GM21723 (cell line): ENCODE measurements at regions not wholly inside any gene's neighbourhood (a gene's known extent, or its start where the extent isn't known, plus 50 kb on each side); places are given as distances from the start of the nearest gene placed in this dataset.

Source experiments
- ATAC-seq: cut with Tn5 transposase; IDR thresholded peaks from one replicate; pipeline ENCODE4 v1.9.1; 2021; ENCODE audit warnings: mild to moderate bottlenecking, moderate library complexity; ENCODE audit not compliant: unreplicated experiment

DNA sequence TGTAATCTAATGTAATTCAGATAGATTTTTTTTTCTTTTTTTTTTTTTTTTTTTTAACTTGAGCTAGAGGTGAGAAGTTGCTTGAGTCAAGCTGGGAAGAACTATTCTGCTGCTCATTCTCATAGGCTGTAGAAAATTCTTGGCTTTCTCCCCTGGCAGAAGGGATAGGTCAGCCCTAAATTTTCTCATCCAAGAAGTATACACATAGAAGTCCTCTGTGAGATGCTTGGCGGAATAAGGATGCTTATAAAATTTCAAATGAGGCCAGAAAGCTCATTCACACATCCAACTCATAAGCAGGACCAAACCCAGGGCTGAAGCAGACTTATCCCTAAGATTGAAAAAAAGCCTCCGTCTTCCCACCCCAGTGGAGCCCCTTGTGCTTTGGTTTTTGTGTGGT is 572.5 kb downstream of the SQOR start:
- ATAC-seq: no peak

GRCh38 chr15:46213551-46213950 is 578.7 kb downstream of the SQOR start:
- no peak for ATAC-seq

GRCh38 chr15:46222826-46223225 is 588.0 kb downstream of the SQOR start:
- ATAC-seq: no peak

GRCh38 chr15:46229263-46229662 is 594.4 kb downstream of the SQOR start:
- no peak for ATAC-seq

- no peak for ATAC-seq
Measured at GRCh38 chr15:46231786-46232185, 597.0 kb downstream of the SQOR start.

DNA sequence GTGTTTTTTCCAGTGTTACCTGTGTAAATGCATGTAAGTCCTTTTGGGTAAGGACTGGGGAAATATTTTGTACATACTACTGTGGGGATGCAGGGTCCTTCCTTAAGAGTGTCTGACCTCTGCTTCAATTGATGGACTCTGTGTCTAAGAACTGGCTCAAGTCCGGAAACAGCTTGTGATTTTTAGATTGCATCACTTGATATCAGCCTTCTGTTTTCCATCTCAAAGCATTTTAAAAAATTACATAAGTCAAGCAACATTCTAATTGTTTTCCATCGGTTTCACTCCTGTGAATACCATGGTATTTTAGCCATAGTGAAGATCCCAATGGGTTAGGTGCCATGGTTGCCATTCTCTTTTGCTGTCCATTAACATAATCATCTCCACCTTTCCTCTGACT is 597.6 kb downstream of the SQOR start:
- no peak for ATAC-seq

GRCh38 chr15:46242935-46243334 is 608.1 kb downstream of the SQOR start:
- ATAC-seq: no peak

- no peak for ATAC-seq
Measured at GRCh38 chr15:46251903-46252302, 617.1 kb downstream of the SQOR start.

DNA sequence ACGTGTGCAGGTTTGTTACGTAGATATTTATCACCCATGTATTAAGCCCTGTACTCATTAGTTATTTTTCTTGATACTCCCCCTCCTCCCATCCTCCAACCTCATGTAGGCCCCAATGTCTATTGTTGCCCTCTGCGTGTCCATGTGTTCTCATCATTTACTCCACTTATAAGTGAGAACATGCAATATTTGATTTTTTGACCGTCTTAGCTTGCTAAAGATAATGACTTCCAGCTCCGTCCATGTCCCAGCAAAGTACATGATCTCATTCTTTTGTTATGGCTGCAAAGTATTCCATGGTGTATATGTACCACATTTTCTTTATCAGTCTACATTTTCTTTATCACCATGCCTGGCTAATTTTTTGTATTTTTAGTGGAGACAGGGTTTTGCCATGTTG is 623.2 kb downstream of the SQOR start:
- ATAC-seq: no peak

- ATAC-seq: no peak
Measured at GRCh38 chr15:46260937-46261336, 626.1 kb downstream of the SQOR start.

DNA sequence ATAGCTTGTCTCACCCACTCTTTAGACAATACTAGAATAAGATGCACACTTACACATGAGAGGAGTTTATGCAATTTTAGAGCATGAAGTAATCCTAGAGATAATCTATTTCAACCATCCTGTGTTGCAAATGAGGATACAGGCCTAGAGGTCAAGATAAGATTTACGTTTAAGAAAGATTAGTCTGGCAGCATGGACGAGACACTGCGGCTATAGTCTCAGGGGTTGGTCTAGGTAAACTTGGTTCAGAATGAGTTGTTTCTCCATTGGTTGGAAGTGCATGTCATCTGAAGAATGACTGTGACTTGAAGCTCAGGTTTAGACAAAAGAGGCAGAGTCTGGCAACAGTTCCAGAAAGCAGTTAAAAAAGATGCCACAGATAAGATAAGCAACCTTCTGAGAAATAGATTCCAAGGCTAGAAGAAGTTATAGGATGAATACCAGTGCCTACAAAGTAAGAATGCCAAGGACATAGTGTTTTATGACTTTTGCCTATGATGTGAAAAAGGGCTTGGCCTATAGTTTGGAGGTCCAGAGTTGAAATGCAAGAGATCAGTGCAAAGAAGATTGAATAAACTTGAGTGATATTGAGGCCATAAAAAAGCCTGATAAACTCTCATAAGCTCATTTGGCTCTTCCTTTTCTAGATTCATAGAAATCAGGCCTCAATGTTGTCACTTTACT is 631.0 kb downstream of the SQOR start:
- ATAC-seq: no peak

GRCh38 chr15:46266661-46267060 is 631.8 kb downstream of the SQOR start:
- ATAC-seq: no peak

DNA sequence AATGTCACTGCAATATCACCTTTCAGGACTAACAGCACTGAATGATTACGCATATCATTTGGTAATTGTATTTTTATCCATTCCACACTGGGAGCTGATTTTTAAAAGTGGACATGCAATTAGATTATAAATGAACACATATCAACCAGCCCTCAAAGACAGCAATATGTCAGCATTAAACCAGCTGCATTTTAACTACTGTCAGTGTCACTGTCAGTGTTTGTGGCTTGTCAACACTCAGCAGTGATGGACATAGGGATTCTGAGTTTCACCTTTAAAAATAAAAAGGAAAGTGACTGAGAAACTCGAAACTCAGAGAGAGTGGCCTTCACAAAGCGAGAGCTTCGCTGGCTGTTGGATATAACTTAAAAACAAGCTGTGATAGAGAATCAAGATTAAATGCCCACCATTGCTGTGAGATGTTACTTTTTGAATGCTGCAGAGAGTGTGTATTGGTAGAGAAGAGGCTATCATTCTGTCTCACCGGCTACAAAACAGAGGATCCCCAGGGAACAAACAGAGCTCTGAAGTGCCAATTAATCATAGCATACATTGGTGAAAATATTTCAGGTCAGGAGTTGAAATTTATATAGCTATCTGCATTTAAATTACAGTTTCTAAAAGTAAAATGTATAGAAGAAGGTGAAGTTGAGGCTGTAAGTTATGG is 635.8 kb downstream of the SQOR start:
- no peak for ATAC-seq

DNA sequence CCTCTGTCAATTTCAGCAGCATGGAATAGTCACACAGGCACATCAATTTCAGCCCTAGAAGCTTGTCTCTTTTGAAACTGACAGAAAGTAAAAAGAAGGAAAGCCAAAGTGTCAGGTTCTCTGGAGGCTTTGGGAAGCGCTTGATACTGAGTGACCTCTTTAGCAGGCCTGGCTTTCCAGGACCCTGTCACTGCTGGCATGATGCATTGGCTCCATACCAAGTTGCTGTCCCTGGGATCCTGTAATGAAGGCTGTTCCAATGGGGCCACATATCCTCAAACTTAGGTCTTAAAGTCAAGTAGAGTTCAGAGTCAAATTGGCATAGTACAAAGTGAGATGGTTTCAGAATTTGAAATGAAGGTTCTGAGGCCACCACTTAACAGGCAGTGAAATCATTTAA is 640.9 kb downstream of the SQOR start:
- ATAC-seq: no peak

GRCh38 chr15:46277451-46277850 is 642.6 kb downstream of the SQOR start:
- ATAC-seq: no peak

DNA sequence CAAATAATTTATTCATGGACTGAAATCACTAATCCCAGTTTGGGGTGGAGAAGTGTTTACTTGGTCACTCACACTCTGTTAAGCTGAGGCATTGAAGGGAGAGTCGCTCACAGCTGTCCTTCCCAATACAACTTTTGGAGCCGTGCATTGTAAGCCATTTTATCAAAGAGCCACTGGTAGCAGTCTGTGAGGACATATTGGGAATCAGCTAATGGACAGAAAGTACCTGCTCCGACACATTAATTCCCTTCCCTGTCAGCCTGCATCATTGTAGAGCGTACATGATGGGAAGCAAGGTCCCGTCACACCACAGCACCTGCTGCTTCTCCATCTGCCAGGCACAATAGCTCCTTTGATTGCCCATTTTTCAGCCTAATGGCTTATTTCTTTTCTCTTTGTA is 643.2 kb downstream of the SQOR start:
- no peak for ATAC-seq

- ATAC-seq: no peak
Measured at GRCh38 chr15:46278486-46279090, 643.8 kb downstream of the SQOR start.

GRCh38 chr15:46280762-46281542 is 646.1 kb downstream of the SQOR start:
- ATAC-seq: no peak

- no peak for ATAC-seq
Measured at GRCh38 chr15:46293550-46293949, 658.7 kb downstream of the SQOR start.

GRCh38 chr15:46296002-46296401 is 661.2 kb downstream of the SQOR start:
- ATAC-seq: no peak

- no peak for ATAC-seq
Measured at GRCh38 chr15:46296797-46297196, 662.0 kb downstream of the SQOR start.

DNA sequence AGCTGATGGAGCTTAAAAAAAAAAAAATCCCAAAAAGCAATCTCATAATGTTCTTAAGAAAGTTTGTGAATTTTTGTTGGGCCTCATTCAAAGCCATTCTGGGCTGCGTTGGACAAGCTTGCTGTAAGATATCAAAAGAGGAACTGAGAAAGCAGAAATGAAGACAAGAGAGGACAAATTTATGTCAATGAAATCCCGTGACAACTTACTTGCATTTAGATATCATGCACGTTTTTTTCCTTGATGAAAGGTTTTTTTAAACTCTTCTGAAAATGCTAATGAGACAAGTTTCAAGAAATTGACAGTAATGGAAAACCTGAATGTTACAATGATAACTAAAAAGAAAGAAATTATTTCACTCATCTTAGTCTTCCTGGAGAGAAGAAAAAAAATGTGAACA is 662.9 kb downstream of the SQOR start:
- ATAC-seq: peak; percentile 49
